ENCODE measurements at regions not wholly inside any gene's neighbourhood (a gene's known extent, or its start where the extent isn't known, plus 50 kb on each side); places are given as distances from the start of the nearest gene placed in this dataset.

DNA sequence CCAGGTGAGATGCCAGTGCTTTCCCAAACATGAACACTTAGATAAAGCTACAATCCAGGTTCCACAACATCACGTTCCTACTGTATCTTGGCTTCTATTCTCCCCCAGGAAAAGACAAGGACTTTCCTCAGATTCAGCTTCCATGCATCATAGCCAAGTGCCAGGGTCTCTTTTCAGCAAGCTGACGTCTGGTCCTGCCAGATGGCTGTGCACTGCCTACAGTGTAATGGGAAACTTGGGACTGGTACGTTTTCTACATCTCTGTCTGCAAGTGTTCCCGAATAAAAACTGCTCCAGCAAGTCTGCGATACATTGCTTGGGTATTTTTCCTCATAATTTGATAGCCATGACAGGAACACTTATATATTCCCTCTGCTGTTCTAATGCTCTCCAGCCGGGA is 412.5 kb downstream of the FAM181B start:
- no peak overlapping the region for H3K27ac ChIP-seq
- no peaks in the 10 kb centered on the region for H3K9me3 ChIP-seq
- intact Hi-C loops (cut with DNase I; ENCODE audit: low total_unique reads): no loop called here

DNA sequence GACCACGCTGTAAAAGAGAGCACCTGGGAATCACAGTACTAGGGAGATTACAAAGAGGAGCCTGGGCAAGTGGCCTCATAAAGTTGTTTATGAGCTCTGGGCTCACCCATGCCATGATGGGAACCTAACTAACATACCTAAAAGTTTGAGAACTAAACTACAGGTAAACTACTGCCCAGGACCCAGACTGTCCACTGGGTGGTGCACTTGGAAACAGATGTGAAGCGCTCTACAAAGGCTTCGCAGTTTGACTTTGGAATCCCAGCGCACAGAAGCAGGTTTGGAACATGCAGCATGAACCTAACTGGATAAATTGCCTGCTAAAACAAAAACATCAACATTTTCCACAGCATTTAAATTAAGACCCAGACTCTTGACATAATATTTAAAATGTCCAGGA is 418.6 kb downstream of the FAM181B start:
- H3K27me3 ChIP-seq: no peaks in the 10 kb centered on the region
- intact Hi-C loops (cut with DNase I; ENCODE audit: low total_unique reads): no loop called here
- no peak for DNase-seq
- H3K4me3 ChIP-seq: no peak overlapping the region
- H3K36me3 ChIP-seq: no peaks in the 10 kb centered on the region
- H3K9me3 ChIP-seq: no peaks in the 10 kb centered on the region
- TF ChIP-seq, protein P1, sequence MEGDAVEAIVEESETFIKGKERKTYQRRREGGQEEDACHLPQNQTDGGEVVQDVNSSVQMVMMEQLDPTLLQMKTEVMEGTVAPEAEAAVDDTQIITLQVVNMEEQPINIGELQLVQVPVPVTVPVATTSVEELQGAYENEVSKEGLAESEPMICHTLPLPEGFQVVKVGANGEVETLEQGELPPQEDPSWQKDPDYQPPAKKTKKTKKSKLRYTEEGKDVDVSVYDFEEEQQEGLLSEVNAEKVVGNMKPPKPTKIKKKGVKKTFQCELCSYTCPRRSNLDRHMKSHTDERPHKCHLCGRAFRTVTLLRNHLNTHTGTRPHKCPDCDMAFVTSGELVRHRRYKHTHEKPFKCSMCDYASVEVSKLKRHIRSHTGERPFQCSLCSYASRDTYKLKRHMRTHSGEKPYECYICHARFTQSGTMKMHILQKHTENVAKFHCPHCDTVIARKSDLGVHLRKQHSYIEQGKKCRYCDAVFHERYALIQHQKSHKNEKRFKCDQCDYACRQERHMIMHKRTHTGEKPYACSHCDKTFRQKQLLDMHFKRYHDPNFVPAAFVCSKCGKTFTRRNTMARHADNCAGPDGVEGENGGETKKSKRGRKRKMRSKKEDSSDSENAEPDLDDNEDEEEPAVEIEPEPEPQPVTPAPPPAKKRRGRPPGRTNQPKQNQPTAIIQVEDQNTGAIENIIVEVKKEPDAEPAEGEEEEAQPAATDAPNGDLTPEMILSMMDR (IDR thresholded peaks at IDR 0.05): no peak
- H3K27ac ChIP-seq: no peak overlapping the region
- H3K4me1 ChIP-seq: no peaks in the 10 kb centered on the region

More for the DNA sequence above, 412.5 kb downstream of the FAM181B start:
- Histone ChIP-seq H3K36me3 (no peaks in the 10 kb centered on the region), H3K27me3 (no peaks in the 10 kb centered on the region), H3K4me3 (no peak overlapping the region), H3K4me1 (no peaks in the 10 kb centered on the region)
- DNase-seq: no peak
- TF ChIP-seq, protein P1 (IDR thresholded peaks at IDR 0.05): no peak

DNA sequence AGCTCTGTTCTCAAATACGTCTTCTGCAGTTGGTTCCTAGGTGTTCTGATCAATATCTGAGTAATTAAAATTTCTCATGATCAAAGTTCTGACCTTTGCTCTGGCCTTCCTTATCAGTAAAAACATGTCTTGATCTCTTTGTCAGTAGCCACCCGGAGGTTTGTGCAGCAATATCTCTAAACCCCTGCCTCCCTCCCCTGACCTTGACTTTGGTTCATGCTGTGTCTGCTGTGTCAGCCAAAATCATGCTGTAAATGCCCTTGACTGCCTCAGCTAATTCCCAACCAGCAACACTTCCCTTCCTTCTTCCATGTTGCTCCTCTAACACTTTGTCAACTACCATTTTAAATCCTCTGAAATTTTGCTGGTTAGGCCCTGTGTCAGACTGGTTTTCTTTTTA is 424.7 kb downstream of the FAM181B start:
- Histone ChIP-seq H3K27me3 (no peaks in the 10 kb centered on the region), H3K4me1 (no peaks in the 10 kb centered on the region), H3K36me3 (no peaks in the 10 kb centered on the region), H3K27ac (no peak overlapping the region), H3K4me3 (no peak overlapping the region), H3K9me3 (no peaks in the 10 kb centered on the region)
- intact Hi-C loops (cut with DNase I; ENCODE audit: low total_unique reads): no loop called here
- no peak for DNase-seq
- TF ChIP-seq, protein P1 (IDR thresholded peaks at IDR 0.05): no peak

DNA sequence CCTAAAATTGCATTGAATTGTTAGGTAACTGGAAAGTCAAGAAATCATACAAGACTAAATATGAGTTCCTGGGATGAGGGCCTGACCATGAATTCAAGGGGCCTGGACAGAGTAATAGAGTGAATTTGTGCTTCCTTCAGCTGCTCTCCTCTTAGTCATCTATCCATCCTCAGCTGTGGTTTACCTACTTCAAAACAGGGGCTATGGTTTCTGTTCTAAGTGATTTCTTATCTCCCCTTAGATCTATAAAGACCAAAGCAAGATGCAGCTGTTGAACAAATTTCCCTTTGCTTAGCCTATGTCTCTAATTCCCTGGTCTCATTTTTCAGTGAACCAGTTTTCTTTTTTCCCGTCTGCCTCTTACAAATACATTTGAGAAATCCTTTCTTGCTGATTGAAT is 428.5 kb downstream of the FAM181B start:
- Histone ChIP-seq H3K27me3 (no peaks in the 10 kb centered on the region), H3K4me1 (no peaks in the 10 kb centered on the region), H3K9me3 (no peaks in the 10 kb centered on the region), H3K4me3 (no peak overlapping the region), H3K27ac (no peak overlapping the region), H3K36me3 (no peaks in the 10 kb centered on the region)
- DNase-seq: no peak
- TF ChIP-seq, protein P1 (IDR thresholded peaks at IDR 0.05): no peak
- intact Hi-C loops (cut with DNase I; ENCODE audit: low total_unique reads): no loop called here

DNA sequence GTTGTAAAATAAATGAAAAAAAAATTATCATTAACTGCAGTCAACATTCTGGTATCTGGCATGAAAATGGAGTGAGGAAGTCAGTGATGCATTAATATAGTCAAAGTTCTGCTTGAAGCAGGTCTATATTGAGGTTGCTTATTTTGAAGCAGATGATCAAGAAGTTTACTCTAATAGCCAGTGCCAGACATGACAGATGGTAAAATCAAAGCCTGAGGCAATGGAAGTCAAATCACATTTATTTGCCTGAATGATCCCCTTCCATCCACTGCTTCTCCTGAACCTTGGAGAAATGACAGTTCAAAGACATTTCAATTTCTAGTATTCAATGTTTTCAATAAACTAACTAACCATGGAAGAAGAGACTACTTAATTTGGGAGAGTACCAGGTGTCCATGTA is 430.0 kb downstream of the FAM181B start:
- intact Hi-C loops (cut with DNase I; ENCODE audit: low total_unique reads): no loop called here
- Histone ChIP-seq H3K27ac (no peak overlapping the region), H3K4me3 (no peak overlapping the region), H3K27me3 (no peaks in the 10 kb centered on the region), H3K9me3 (no peaks in the 10 kb centered on the region), H3K4me1 (no peaks in the 10 kb centered on the region), H3K36me3 (no peaks in the 10 kb centered on the region)
- TF ChIP-seq, protein P1 (IDR thresholded peaks at IDR 0.05): no peak
- DNase-seq: no peak

DNA sequence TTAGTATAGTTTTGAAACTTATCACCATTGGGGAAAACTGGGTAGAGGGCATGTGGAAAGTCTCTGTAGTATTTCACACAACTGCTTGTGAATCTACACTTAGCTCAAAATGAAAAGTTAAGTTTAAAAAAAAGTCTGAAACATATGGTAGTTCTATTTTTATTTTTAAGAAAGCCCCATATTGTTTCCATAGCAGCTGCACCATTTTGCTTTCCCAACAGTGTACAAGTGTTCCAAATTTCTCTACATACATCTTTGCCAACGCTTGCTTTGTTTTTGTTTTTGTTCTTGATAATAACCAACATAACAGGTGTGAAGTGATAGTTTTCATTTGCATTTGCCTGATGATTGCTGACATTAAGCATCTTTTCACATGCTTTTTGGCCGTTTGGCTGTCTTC is 445.2 kb downstream of the FAM181B start:
- no peak for DNase-seq
- H3K27ac ChIP-seq: no peak overlapping the region
- no peaks in the 10 kb centered on the region for H3K36me3 ChIP-seq
- no peaks in the 10 kb centered on the region for H3K4me1 ChIP-seq
- H3K4me3 ChIP-seq: no peak overlapping the region
- TF ChIP-seq, protein P1 (IDR thresholded peaks at IDR 0.05): no peak
- intact Hi-C loops (cut with DNase I; ENCODE audit: low total_unique reads): no loop called here
- no peaks in the 10 kb centered on the region for H3K27me3 ChIP-seq
- H3K9me3 ChIP-seq: peaks cover 0 to 3% (median 0%) of the 10 kb centered on the region in 3 donors

Data from tibial artery (tissue), 4 donors.